HG03280 (cell line): ENCODE measurements at regions not wholly inside any gene's neighbourhood (a gene's known extent, or its start where the extent isn't known, plus 50 kb on each side); places are given as distances from the start of the nearest gene placed in this dataset.

Experiments used
- ATAC-seq: cut with Tn5 transposase; IDR thresholded peaks from one replicate; pipeline ENCODE4 v1.9.1; 2021; ENCODE audit warnings: mild to moderate bottlenecking, moderate library complexity; ENCODE audit not compliant: unreplicated experiment

DNA sequence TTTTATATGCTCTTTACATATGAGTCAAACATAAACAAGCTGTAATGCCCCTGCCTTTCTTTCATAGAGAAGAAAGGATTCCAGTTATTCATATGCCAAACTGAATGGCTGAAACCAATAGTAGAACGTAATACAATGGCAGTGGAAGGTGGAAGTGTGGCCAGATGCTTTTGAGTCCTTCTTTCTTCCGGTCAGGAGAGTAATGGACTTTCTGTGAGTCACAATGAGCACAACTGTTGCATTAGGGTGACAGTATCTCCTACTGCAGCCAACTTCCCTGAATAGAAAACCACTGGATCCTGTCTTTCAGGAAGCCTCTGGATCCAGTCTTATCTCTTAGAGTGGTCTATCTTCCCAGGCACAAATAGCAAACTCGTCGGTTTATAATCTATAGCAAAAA lies 855.2 kb downstream of the MAT2B start:
- ATAC-seq, result no peak

DNA sequence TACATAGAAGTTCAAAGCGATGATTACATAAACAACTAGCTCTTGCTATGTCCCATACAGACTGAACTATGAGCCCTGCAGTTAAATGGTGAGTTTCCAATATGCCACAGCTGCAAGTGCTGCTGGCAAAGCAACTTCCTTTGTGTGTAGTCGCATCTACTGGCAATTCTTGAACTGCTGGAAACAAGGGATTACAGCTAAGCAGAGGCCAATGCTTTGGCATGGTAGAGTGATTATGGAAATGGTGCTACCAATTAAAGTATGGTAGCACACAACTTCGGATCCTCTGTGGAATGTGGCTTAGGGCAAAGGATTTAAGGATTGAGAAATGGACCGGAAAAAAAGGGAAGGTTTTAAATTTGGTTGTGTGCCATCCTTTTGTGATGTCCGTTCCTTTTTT lies 856.6 kb downstream of the MAT2B start:
- no peak for ATAC-seq

DNA sequence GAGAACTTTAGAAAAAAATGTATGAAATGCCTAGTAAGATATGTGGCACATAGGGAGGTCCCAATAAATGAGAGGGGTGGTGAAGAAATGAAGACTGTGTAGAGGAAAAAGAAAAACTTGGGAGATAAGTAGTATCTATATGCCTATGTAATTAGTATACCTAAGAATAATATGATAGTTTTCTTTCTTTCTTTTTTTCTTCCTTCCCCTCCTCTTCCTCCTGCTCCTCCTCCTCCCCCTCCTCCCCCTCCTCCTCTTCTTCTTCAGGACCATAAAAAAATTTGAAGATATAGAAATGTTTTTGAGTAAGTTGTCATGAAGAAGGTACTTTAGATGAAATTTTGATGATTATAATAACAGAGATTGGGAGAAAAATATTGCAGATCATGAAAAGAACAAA lies 857.4 kb downstream of the MAT2B start:
- no peak for ATAC-seq

DNA sequence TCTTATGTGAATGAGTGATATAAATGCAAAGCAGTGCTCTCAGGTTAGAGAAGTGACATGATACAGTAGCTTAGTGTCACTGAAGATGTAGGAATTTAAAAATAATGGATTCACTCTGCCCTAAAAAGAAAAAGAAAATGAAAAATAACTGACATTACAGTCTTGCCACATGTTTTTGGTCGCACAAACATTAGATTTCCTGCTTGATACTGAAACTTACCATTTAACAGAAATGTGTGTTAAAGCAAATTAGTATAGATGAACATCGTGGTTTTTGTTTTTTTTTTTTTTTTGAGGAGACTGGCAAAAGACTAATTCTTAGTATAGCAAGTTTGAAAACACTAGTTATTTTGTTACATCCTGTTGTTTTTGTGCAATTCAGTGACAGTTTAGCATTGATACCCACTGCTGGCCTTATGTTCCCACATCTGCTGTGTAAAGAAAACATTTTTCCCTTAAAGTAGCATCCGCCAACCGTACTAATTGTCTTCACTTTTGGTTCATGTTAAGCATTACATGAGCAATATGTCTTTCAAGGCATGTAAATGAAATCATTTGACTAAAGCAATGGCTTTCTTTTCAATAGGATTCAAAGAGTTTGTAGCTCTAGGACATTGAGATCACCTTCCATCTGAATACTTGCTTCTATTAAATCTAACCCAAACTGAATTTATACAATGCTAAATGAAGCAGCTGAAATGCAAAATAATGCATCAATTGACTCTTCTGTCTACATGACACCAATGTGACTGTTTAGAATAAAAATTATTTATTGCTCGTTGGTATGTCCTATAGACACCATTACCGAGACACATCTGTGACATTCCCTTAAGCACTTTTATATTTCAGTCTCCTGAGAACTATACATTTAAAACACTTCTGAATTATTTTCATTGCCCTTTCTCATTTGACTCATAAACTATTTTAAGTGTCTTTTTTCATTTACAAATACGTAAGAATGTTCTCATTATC lies 859.1 kb downstream of the MAT2B start:
- no peak for ATAC-seq

DNA sequence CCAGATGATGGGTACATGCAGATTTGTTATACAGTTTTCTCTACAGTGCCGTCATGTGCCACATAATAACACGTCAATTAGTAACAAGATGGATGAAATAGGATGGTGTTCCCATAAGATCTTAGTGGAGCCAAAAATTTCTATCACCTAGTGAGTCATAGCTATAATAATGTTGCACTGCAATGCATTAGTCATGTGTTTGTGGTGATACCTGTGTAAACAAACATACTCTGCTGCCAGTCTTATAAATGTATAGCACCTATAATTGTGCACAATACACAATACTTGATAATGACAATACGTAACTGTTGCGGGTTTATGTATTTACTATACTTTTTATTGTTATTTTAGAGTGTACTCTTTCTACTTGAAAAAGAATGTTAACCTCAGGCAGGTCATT lies 865.4 kb downstream of the MAT2B start:
- ATAC-seq, result no peak

DNA sequence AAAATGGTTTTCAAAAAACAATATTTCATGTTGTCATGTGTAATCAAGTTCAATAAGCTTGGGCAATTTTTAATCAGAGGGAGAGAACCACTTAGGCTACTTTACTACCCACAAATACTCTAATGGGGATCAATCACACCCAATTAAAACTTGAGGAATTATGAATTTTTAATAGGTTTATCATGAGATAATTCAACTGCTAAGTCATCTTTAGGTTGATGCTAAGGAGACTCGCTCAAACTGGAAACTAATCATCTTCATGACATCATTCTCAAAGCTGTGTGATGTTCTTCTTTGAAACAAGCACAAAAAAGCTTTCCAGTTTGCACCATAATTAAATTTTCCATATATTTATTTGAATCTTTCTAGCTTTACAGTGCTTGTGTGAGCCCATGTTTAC lies 867.5 kb downstream of the MAT2B start:
- no peak for ATAC-seq

DNA sequence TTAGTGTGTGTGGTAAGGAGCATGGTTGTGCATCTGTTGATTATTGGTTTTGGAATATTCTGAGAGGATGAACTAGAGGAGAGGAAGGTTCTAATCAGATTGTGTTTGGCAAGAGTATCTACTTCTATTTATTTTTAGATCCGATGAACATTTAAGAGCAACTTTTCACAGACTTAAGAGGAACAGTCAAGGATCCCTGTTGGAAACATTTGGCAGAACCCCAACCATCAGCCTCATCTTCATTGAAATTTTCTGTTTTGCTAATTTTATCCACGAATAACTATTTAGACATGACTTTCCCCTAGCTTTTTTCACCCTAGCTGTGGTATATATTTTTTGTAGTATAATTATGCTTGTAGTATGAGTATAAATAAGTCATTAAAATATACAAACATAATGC lies 868.5 kb downstream of the MAT2B start:
- ATAC-seq, result no peak

DNA sequence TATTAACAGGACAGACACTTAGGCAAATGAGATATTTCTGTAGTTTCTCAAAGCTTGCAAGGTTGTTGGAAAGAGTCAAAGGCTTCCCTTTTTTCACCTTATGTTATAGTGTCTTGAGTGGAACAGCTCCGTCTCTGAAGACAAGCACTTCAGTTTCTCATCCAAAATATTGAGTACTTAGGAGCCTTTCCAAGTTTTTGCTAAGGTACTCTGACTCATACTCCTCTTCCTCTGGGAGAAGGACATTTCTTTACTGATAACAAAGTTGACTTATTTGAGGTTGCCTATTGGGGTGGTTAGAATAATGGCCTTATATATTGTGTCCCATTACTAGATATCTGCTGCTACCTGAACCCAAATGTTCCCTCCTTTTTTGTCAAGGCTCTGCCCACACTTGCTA lies 869.6 kb downstream of the MAT2B start:
- ATAC-seq, result no peak

DNA sequence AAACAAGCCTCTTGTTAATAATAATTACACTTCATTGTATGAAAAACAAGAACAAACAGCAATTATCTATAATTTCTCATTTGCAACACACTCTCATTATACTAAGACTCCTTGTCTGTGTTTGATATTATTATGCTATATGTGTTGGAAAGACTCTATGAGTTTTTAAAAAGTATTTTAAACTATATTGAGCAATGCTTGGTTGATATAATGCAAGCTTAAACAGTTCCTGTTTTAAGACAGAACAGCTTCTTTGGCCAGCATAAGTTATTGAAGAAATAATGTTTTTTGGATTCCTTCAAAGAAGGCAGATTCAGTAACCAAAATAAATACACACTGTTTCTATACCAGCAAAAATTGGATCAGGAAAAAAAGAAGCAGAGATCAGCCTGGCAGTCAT lies 871.4 kb downstream of the MAT2B start:
- ATAC-seq, result no peak

DNA sequence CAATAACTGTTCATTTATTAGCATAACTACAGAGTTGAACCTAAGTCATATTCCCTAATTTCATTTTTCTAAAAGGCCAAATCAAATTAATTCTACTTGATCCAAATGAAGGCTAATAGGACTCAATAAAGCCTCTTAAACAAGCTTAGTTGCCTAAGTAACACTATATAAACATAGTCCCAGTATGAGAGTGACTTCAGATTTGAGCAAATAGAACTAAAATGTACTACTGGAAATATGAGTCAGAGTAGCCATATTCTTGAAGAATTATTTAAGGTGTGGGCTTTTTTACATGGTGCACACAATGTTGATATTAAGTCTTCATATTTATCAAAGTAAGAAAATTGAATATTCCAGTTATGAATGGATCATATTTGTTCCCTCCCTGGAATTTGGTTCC lies 872.3 kb downstream of the MAT2B start:
- no peak for ATAC-seq

DNA sequence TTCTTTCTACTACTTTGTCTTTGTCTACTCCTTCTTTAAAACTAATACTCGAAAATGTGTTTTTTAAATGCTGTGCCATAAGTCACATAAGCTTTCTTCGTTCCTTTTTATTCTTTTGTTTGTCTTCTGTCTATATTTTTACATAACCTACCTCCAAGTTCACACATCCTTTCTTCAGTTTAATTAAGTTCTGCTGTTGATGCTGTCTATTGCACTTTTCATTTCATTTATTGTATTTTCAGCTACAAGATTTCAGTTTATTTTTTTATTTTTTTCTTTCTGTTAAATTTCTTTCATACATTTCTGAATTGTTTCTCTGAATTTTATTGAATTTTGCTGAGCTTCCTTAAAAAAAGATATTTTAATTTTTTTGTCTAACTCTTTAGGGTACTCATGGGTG lies 878.2 kb downstream of the MAT2B start:
- no peak for ATAC-seq

DNA sequence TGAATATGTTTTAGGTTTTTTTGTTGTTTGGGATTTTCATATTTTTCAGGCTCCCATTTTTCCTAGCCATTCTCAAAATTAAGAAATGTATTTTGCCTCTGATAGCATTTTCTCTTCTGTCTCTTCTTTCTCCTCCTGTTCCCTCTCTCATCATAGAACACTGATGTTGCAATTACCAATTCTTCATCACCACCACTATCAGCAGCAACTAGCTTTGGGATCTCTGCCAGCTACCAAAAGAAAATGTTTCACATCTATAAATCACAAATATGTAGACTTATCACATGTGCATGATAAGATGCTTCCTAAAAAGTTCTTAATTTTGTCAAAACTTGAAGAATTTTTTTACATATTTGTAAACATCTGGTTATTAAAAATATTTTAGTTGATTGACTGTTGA lies 887.1 kb downstream of the MAT2B start:
- no peak for ATAC-seq

DNA sequence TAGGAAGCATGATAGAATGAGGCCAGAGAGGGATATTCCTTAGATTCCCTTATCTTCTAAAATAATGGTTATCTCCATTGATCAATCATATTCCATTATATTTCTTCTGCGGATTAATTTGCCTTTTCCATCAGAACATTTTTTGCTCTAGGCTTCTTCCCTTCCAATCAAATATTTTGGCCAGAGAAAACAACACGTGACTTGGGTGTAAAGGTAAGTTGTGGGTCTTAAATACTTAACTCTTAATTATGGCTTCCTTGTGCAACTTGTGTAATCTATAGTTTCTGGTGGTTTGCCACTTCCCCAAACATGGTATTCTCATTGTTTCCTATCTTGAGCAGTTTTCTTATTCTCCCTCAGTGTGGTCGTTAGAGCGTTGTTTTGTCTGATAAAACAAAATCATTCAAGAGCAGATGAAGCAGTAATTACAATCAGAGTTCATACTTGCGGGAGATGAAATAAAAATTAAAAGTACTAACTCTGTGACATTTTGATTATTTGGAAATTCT lies 889.3 kb downstream of the MAT2B start:
- no peak for ATAC-seq

DNA sequence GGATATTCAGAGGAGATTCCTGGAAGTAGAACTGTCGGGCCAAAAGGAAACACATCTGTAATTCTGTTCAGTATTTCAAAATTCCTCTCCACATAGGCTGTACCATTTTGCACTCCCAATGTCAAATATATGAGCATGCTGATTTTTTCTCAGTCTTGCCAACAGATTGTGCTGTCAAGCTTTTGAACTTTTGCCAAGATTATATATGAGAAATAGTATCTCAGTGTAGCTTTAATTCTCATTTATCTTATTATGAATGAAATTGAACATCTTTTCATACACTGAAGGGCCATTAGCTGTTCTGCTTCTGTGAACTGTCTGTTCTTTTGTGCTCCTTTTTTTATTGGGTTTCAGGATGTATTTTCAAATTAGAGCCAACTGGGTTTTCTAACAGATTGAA lies 907.1 kb downstream of the MAT2B start:
- ATAC-seq, result no peak

DNA sequence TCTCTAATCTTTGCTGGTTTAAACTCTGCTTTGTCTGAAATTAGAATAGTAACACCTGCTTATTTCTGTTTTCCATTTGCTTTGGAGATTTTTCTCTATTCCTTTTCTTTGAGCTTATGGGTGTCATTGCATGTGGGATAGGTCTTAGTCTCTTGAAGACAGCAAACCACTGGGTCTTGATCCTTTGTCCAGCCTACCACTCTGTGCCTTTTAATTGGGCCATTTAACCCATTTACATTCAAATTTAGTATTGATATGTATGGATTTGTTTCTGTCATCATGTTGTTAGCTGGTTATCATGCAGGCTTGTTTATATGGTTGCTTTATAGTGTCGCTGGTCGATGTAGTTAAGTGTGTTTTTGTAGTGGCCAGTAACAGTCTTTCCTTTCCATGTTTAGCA lies 914.7 kb downstream of the MAT2B start:
- no peak for ATAC-seq

DNA sequence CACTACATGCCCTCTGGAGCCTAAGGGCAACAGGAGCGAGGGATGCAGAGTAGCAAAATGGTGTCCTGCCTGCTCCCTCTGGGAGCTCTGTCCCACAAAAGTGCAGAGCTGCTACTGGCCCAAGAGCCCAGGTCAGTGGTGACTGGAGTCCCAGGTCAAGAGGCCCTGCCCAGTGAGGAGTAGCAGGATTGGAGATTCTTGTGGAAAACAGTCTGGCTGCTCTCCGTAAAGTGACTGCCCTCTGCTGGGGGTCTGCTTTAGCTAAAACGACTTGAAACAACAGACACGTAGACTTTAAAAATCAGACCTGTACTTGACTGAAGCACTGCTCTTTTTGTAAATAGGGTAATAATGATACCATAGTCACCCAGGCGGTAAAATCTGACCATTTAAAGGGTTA lies 917.0 kb downstream of the MAT2B start:
- ATAC-seq, result no peak

DNA sequence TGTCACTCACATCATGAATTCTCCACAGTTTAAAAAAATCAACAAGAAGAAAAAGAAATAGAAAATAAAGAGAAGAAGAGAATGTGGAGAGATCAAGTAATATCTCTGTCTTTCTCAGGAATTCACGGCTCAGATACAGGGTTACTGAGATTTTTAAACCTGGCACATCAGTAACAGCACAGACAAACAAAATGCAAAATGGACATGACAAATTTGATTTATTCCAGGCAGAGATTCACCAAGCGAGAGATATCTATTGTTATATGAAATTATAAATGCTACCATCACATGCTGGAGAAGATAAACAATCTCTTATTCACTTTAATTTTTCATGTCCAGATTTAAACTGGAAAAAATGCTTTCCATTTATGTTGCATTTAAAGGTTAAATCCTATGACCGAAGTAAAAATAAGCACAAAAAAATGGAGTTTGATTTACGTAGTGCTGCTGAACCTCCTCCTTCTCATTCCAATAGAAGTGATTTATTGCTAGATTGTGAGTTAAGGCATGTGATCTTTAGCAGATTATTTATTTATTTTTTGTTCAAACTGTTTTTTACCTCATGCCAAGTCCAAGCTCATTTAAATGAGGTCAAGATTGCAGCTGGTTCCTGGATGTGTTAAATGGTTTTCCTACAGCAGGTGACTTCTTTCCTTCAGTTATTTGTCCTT lies 926.4 kb downstream of the MAT2B start:
- ATAC-seq, result no peak

DNA sequence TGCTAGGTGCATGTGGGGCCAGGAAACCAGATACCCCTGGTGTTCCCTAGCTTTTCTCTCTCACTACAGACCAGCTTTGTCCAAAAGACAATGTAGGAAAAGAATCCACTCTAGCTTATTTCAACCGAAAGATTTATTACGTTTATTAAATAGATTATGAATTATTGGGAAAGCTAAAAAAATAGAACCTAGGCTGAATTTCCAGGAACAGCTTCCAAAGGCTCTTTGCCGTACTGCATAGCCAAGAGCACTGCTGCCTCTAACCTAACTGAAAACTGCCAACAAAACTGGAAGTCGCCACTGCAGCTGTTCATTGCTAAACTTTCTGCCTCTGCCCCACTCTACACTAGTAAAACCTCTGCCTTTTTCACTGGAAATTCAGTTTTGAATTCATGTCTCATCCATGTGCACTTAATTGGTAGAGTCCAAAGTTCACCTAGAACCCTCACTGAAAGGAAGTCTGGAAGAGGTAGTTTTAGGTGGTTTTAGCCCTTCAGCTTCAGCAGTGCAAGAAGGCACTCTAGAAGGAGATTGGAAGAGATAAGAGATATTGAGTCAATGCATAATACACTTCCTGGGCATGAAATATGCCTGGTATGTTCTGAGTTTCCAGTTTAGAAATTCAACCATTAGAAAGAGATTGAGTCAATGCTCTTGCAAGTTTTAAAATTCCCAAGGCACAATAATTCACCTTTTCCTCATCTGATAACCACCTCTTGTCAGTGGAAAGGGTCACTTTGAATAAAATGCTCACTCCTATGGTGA lies 927.9 kb downstream of the MAT2B start:
- ATAC-seq, result no peak

DNA sequence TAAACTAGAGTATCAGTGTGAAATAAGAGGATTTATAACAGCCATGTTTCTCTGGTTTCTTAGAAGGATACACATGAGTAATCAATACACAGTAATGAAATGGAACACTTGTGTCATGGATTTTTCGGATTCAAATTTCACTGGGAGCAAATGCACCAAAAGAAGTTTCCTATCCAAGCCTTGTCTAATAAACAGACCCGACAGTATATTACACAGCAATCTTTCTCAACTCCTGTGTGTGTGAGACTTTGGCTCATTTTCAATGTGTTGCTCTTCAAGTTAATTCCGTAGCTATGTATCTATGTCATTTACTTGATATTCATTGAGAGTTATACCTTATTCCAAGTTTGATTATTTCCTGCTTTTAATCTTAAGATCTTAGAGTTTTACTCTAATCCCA lies 930.2 kb downstream of the MAT2B start:
- ATAC-seq, result no peak

DNA sequence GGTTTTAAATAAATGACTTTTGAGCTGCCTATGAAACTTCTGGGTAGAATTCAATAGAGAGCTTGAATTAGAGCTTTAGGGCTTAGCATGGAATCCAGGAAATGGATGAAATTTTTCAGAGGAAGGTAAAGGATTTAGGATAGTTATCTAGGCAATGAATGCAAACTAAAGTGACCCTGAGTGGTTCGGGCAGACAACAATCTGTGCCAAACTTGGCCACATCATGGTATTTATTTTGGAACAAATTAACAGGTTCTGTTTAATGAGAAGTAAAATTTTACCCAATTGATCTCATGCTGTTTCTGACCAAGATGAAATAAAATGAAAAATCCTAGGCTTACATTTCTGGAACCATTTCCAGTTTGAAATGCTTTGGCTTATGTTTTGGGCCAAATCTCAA lies 934.4 kb downstream of the MAT2B start:
- no peak for ATAC-seq

DNA sequence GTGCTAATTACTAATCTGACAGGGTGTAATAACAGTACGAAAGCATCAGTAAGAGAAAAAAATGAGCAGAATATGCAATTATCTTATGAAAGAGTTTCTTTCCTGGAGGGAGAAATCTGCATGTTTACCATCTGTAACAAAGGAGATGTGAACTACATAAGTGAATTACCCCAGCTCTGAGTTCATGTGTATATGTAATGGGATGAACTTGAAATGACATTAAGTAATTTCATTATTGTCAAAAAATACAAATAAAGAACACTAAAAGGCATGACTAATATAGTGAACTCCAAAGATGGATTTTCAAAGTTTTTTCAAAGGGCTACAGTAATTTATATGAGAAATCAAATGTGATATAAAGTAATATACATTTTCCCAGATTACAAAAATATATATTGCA lies 944.0 kb downstream of the MAT2B start:
- no peak for ATAC-seq
